GM12878 (cell line): ENCODE measurements at regions not wholly inside any gene's neighbourhood (a gene's known extent, or its start where the extent isn't known, plus 50 kb on each side); places are given as distances from the start of the nearest gene placed in this dataset.

Experiments
- ATAC-seq: fragments of 200-7000 bp; cut with Tn5 transposase; 3 replicates; pipeline ENCODE4 v1.9.1; 2020; ENCODE audit warnings: mild to moderate bottlenecking, moderate library complexity
- BruUV-seq: library from RNA; stranded (reverse); fragments of 400-500 nt; replicated peaks from 2 replicates; lab custom pipeline; 2021; lab: Mats Ljungman, UMichigan
- CTCF ChIA-PET: fragments of 300-600 bp; sonication (Branson Sonifier 250); formaldehyde crosslinking; extraction: SDS; loops from one replicate; lab custom pipeline; 2021; ENCODE audit warnings: inconsistent platforms; lab: Yijun Ruan, JAX
- POLR2A ChIA-PET: fragments of 350-600 bp; formaldehyde crosslinking; extraction: SDS; loops from one replicate; lab custom pipeline; 2021; ENCODE audit warnings: inconsistent platforms; lab: Charles Lee
- RAD21 ChIA-PET: fragments of 300-600 bp; sonication (Branson Sonifier 250); formaldehyde crosslinking; loops from one replicate; lab custom pipeline; 2023; ENCODE audit warnings: antibody characterized with exemption; ENCODE audit not compliant: unreplicated experiment; lab: Charles Lee
- SMC1A ChIA-PET: fragments of 300-600 bp; sonication (Branson Sonifier 250); formaldehyde crosslinking; loops from one replicate; lab custom pipeline; 2023; ENCODE audit not compliant: unreplicated experiment, uncharacterized antibody; lab: Charles Lee
- DNase-seq: peaks from one replicate; pipeline ENCODE4 v3.0.0-alpha.2; 2011; ENCODE audit warnings: low read depth, low spot score
- FAIRE-seq: peaks from 3 replicates; lab custom pipeline; 2011; peaks lifted over from hg19 to GRCh38; lab: Jason Lieb, UNC
- H2AFZ ChIP-seq: 2 replicates; pipeline ENCODE4 v1.6.0; 2011; ENCODE audit warnings: low read depth, low read length, control low read depth; ENCODE audit not compliant: control insufficient read depth
- H3K27ac ChIP-seq: 2 replicates; pipeline ENCODE4 v1.5.1; 2011; ENCODE audit warnings: control low read depth; ENCODE audit not compliant: control insufficient read depth, insufficient read depth
- H3K27me3 ChIP-seq, 2 experiments: replicated peaks in 1 of 2; 2 replicates each; pipeline versions ENCODE4 v1.6.0 to v1.6.1; 2011; ENCODE audit warnings: low read length in 1 of 2; ENCODE audit not compliant: control insufficient read depth in 2 of 2, insufficient read depth in 2 of 2
- H3K36me3 ChIP-seq, 2 experiments: 2 replicates each; pipeline ENCODE4 v1.5.1; 2011; ENCODE audit warnings: low read length in 1 of 2; ENCODE audit not compliant: control insufficient read depth in 2 of 2, insufficient read depth in 2 of 2
- H3K4me1 ChIP-seq: 2 replicates; pipeline ENCODE4 v1.6.1; 2011; ENCODE audit warnings: mild to moderate bottlenecking, low read length, moderate library complexity, mixed read lengths; ENCODE audit not compliant: control insufficient read depth, insufficient read depth
- H3K4me2 ChIP-seq: 2 replicates; pipeline ENCODE4 v1.6.0; 2011; ENCODE audit warnings: control low read depth; ENCODE audit not compliant: control insufficient read depth, insufficient read depth
- H3K4me3 ChIP-seq: fragments of 200-600 bp; sonication (generic); 2 replicates; pipeline ENCODE4 v1.5.1; 2016
- H3K79me2 ChIP-seq: 2 replicates; pipeline ENCODE4 v1.6.0; 2011; ENCODE audit warnings: low read length; ENCODE audit not compliant: control insufficient read depth, insufficient read depth
- H3K9ac ChIP-seq: 2 replicates; pipeline ENCODE4 v1.8.0; 2011; ENCODE audit warnings: low read length, control low read depth, mixed read lengths; ENCODE audit not compliant: control insufficient read depth, insufficient read depth
- H3K9me3 ChIP-seq: replicated peaks from 3 replicates; pipeline ENCODE4 v1.5.1; 2011; ENCODE audit warnings: mild to moderate bottlenecking, low read length; ENCODE audit not compliant: control insufficient read depth, insufficient read depth
- H4K20me1 ChIP-seq: 2 replicates; pipeline ENCODE4 v1.6.0; 2011; ENCODE audit not compliant: control insufficient read depth, insufficient read depth
- ATF2 ChIP-seq: IDR thresholded peaks from 2 replicates; pipeline ENCODE4 v1.6.1; 2012; ENCODE audit warnings: low read length, inconsistent platforms
- CBX3 ChIP-seq: fragments of 200-600 bp; sonication (generic); IDR thresholded peaks from 2 replicates; pipeline ENCODE4 v1.6.1; 2016; ENCODE audit warnings: low read depth, borderline replicate concordance
- ESRRA ChIP-seq: IDR thresholded peaks from 2 replicates; pipeline ENCODE4 v1.6.1; 2012; ENCODE audit warnings: mild to moderate bottlenecking, low read length, improper control_type of control experiment
- FOS ChIP-seq: IDR thresholded peaks from 3 replicates; pipeline ENCODE4 v1.6.1; 2011; ENCODE audit warnings: borderline replicate concordance; ENCODE audit not compliant: insufficient read length; ENCODE audit errors: extremely low read depth
- IRF4 ChIP-seq: IDR thresholded peaks from 2 replicates; pipeline ENCODE4 v1.6.1; 2011; ENCODE audit warnings: low read depth, low read length
- RELA ChIP-seq: fragments of 450-650 bp; IDR thresholded peaks from 2 replicates; pipeline ENCODE4 v1.8.0; 2014; ENCODE audit warnings: borderline replicate concordance; ENCODE audit not compliant: partially characterized antibody
- RELB ChIP-seq: fragments of 450-650 bp; IDR thresholded peaks from 2 replicates; pipeline ENCODE4 v1.6.1; 2017; ENCODE audit warnings: low read depth, mild to moderate bottlenecking, moderate library complexity
- SKIL ChIP-seq: fragments of 450-650 bp; IDR thresholded peaks from 2 replicates; pipeline ENCODE4 v1.6.1; 2017; ENCODE audit warnings: mild to moderate bottlenecking, low read depth, inconsistent platforms; ENCODE audit not compliant: poor library complexity, severe bottlenecking
- TAF1 ChIP-seq: IDR thresholded peaks from 2 replicates; pipeline ENCODE4 v1.6.1; 2011; ENCODE audit warnings: mild to moderate bottlenecking, low read depth, low read length, borderline replicate concordance
- WRNIP1 ChIP-seq: IDR thresholded peaks from 2 replicates; pipeline ENCODE4 v1.6.1; 2011; ENCODE audit warnings: low read depth, low read length, improper control_type of control experiment, borderline replicate concordance
- ZNF592 ChIP-seq: fragments of 450-650 bp; IDR thresholded peaks from 2 replicates; pipeline ENCODE4 v1.6.1; 2017; ENCODE audit warnings: mild to moderate bottlenecking, moderate library complexity
- ZZZ3 ChIP-seq: IDR thresholded peaks from 2 replicates; pipeline ENCODE4 v1.6.1; 2011; ENCODE audit warnings: low read depth; ENCODE audit not compliant: control insufficient read depth, insufficient read length
- WGBS: methylation state at CpG from one replicate; pipeline ENCODE4 v1.1.6; 2016; ENCODE audit warnings: low lambda C conversion rate; ENCODE audit not compliant: insufficient replicate concordance, insufficient coverage; ENCODE audit errors: missing lambda C conversion rate; 5-methylcytosine and 5-hydroxymethylcytosine counted together
- in situ Hi-C: fragments of 300-500 bp; cut with MboI; formaldehyde crosslinking; loops from 9 replicates; pipeline ENCODE4 v1.14.3; 2018; ENCODE audit warnings: mixed read lengths
- intact Hi-C: fragments of 100-400 bp; cut with micrococcal nuclease; formaldehyde crosslinking; loops from one replicate; pipeline ENCODE4 v1.14.2; 2022; ENCODE audit not compliant: unreplicated experiment

- TF ChIP-seq ATF2 (no peak), WRNIP1 (no peak)
- TF ChIP-seq, all 136 proteins: peak for 0
These were observed 115.6 kb downstream of the GGTLC2 start (continued) for GRCh38 chr22:22759889-22760546.

GRCh38 chr22:22761606-22761962 lies 117.2 kb downstream of the GGTLC2 start:
- no peaks in the 10 kb centered on the region for H3K27me3 ChIP-seq
- 93% methylated on average over 1 of the region's 1 CpG for WGBS
- intact Hi-C loops (no loop called here), in situ Hi-C loops (no loop called here)
- H3K27ac ChIP-seq = no peak overlapping the region
- ChIA-PET RAD21 (interaction anchor here (1.2 kb wide), 1 partner anchor 41 kb away, joined by 3 read pairs; no protein-coding TSS in a partner anchor), POLR2A (interaction anchor here (0.5 kb wide), 1 partner anchor 82 kb away, joined by 4 read pairs; no protein-coding TSS in a partner anchor), CTCF (interaction anchor here (0.9 kb wide), 1 partner anchor 9 kb away, joined by 4 read pairs; no protein-coding TSS in a partner anchor), SMC1A (interaction anchor here (1.9 kb wide), 1 partner anchor 41 kb away, joined by 4 read pairs; no protein-coding TSS in a partner anchor)
- no peak overlapping the region for H3K4me2 ChIP-seq
- no peak overlapping the region for H3K4me3 ChIP-seq
- no peak for DNase-seq
- no peaks in the 10 kb centered on the region for H3K4me1 ChIP-seq
- H4K20me1 ChIP-seq = no peaks in the 10 kb centered on the region
- no TSS peak for BruUV-seq
- ATAC-seq = no peak
- H3K79me2 ChIP-seq = no peaks in the 10 kb centered on the region
- no peak overlapping the region for H2AFZ ChIP-seq
- FAIRE-seq = no peak
- no peaks in the 10 kb centered on the region for H3K9me3 ChIP-seq
- H3K36me3 ChIP-seq = no peaks in the 10 kb centered on the region
- H3K9ac ChIP-seq = no peak overlapping the region
- TF ChIP-seq FOS (no peak), IRF4 (no peak), RELA (no peak), SKIL (no peak), TAF1 (no peak), CBX3 (no peak), ZZZ3 (no peak), ESRRA (no peak), RELB (no peak), ZNF592 (no peak)
